H1 (cell line): ENCODE measurements at regions not wholly inside any gene's neighbourhood (a gene's known extent, or its start where the extent isn't known, plus 50 kb on each side); places are given as distances from the start of the nearest gene placed in this dataset.

ENCODE experiments used
- CTCF ChIA-PET: fragments of 300-600 bp; sonication (Branson Sonifier 250); formaldehyde crosslinking; loops from one replicate; lab custom pipeline; 2021; ENCODE audit not compliant: partially characterized antibody; lab: Charles Lee
- POLR2A ChIA-PET: fragments of 300-600 bp; sonication (Branson Sonifier 250); formaldehyde crosslinking; loops from one replicate; lab custom pipeline; 2021; ENCODE audit warnings: inconsistent platforms; ENCODE audit not compliant: partially characterized antibody; lab: Charles Lee
- DNase-seq, 2 experiments: peaks; one replicate each; pipeline versions ENCODE4 v3.0.0 to v3.0.0-alpha.2; 2010 to 2022; ENCODE audit warnings: low spot score in 2 of 2, low read depth in 1 of 2, mixed read lengths in 1 of 2
- FAIRE-seq: peaks from 2 replicates; lab custom pipeline; 2011; peaks lifted over from hg19 to GRCh38; lab: Jason Lieb, UNC
- H2AFZ ChIP-seq: 2 replicates; pipeline ENCODE4 v1.8.1; 2012; ENCODE audit warnings: low read length, inconsistent platforms
- H2AK5ac ChIP-seq: 2 replicates; pipeline ENCODE4 v1.6.1; 2013; ENCODE audit warnings: low read depth, low read length
- H2BK120ac ChIP-seq: replicated peaks from 2 replicates; pipeline ENCODE3; 2013; ENCODE audit warnings: low read depth, low read length, inconsistent platforms
- H2BK12ac ChIP-seq: 2 replicates; pipeline ENCODE4 v1.6.1; 2013; ENCODE audit warnings: low read depth, low read length
- H2BK15ac ChIP-seq: 2 replicates; pipeline ENCODE4 v1.6.1; 2013; ENCODE audit warnings: low read length
- H2BK20ac ChIP-seq: 2 replicates; pipeline ENCODE4 v1.6.1; 2013; ENCODE audit warnings: low read length
- H2BK5ac ChIP-seq: 2 replicates; pipeline ENCODE4 v1.6.1; 2013; ENCODE audit warnings: low read depth, low read length
- H3K14ac ChIP-seq: 2 replicates; pipeline ENCODE4 v1.6.1; 2013; ENCODE audit warnings: inconsistent platforms; ENCODE audit not compliant: insufficient read length
- H3K18ac ChIP-seq: 2 replicates; pipeline ENCODE4 v1.6.1; 2013; ENCODE audit warnings: low read length; ENCODE audit errors: extremely low read depth
- H3K23ac ChIP-seq: 2 replicates; pipeline ENCODE4 v1.6.1; 2013; ENCODE audit warnings: inconsistent platforms; ENCODE audit not compliant: insufficient read length
- H3K23me2 ChIP-seq: 2 replicates; pipeline ENCODE4 v1.6.1; 2013; ENCODE audit warnings: low read depth, low read length
- H3K27ac ChIP-seq: 2 replicates; pipeline ENCODE4 v1.6.1; 2011; ENCODE audit warnings: low read depth, low read length, inconsistent platforms
- H3K27me3 ChIP-seq, 4 experiments: replicated peaks in 1 of 4; 1 replicate in 1 of 4; 2 replicates in 3 of 4; pipeline versions ENCODE4 v1.6.1 to v1.8.1; 2011 to 2013; ENCODE audit warnings: low read length in 3 of 4, mild to moderate bottlenecking in 3 of 4, inconsistent platforms in 2 of 4, mixed read lengths in 2 of 4, moderate library complexity in 1 of 4; ENCODE audit not compliant: control insufficient read depth in 3 of 4, insufficient read depth in 3 of 4; ENCODE audit errors: extremely low read depth in 1 of 4
- H3K36me3 ChIP-seq, 4 experiments: 2 replicates each; pipeline versions ENCODE4 v1.6.1 to v1.8.1; 2011 to 2013; ENCODE audit warnings: mild to moderate bottlenecking in 4 of 4, low read length in 3 of 4, moderate library complexity in 2 of 4, control low read depth in 1 of 4, inconsistent platforms in 1 of 4; ENCODE audit not compliant: insufficient read depth in 4 of 4, control insufficient read depth in 2 of 4
- H3K4ac ChIP-seq: replicated peaks from 2 replicates; pipeline ENCODE3; 2013; ENCODE audit warnings: low read length, low read depth, mixed read lengths, inconsistent platforms; ENCODE audit not compliant: insufficient read length
- H3K4me1 ChIP-seq, 4 experiments: replicated peaks in 1 of 4; 1 replicate in 1 of 4; 2 replicates in 3 of 4; pipeline versions ENCODE4 v1.6.1 to v1.8.1; 2011 to 2013; ENCODE audit warnings: low read length in 3 of 4, inconsistent platforms in 2 of 4, mixed read lengths in 1 of 4; ENCODE audit not compliant: insufficient read depth in 4 of 4, control insufficient read depth in 3 of 4
- H3K4me2 ChIP-seq, 2 experiments: 2 replicates each; pipeline versions ENCODE4 v1.6.1 to v1.8.1; 2011 to 2013; ENCODE audit warnings: low read depth in 2 of 2, low read length in 2 of 2, control low read depth in 1 of 2, inconsistent platforms in 1 of 2, mild to moderate bottlenecking in 1 of 2; ENCODE audit not compliant: insufficient read depth in 1 of 2
- H3K4me3 ChIP-seq, 4 experiments: fragments of 200-600, 300-600 bp in 1 of 4; sonication (generic), shearing (Covaris generic), sonication (Bioruptor Twin) in 1 of 4; 2 replicates each; pipeline versions ENCODE4 v1.5.1 to v1.8.1; 2011 to 2016; ENCODE audit warnings: low read length in 4 of 4, low read depth in 3 of 4, control low read depth in 2 of 4, inconsistent platforms in 2 of 4, mild to moderate bottlenecking in 2 of 4, mixed read lengths in 1 of 4, moderate library complexity in 1 of 4; ENCODE audit not compliant: insufficient read depth in 2 of 4; ENCODE audit errors: extremely low read depth in 1 of 4
- H3K56ac ChIP-seq: replicated peaks from 2 replicates; pipeline ENCODE3; 2013; ENCODE audit warnings: low read depth, mild to moderate bottlenecking, mixed read lengths, low read length, inconsistent platforms; ENCODE audit not compliant: insufficient read length
- H3K79me1 ChIP-seq: 2 replicates; pipeline ENCODE4 v1.6.1; 2013; ENCODE audit warnings: low read depth, low read length, control low read depth
- H3K79me2 ChIP-seq, 2 experiments: 2 replicates each; pipeline versions ENCODE4 v1.6.1 to v1.8.1; 2012 to 2013; ENCODE audit warnings: low read length in 2 of 2, mild to moderate bottlenecking in 2 of 2, inconsistent platforms in 1 of 2; ENCODE audit not compliant: insufficient read depth in 2 of 2, control insufficient read depth in 1 of 2
- H3K9ac ChIP-seq, 4 experiments: replicated peaks in 1 of 4; 1 replicate in 1 of 4; 2 replicates in 3 of 4; pipeline versions ENCODE4 v1.6.1 to v1.8.1; 2011 to 2013; ENCODE audit warnings: low read depth in 3 of 4, low read length in 3 of 4, control low read depth in 2 of 4, mild to moderate bottlenecking in 2 of 4, moderate library complexity in 2 of 4, inconsistent platforms in 1 of 4; ENCODE audit errors: extremely low read depth in 1 of 4
- H3K9me3 ChIP-seq, 2 experiments: 2 replicates each; pipeline versions ENCODE4 v1.6.1 to v1.8.1; 2012 to 2013; ENCODE audit warnings: mild to moderate bottlenecking in 2 of 2, moderate library complexity in 2 of 2, control low read depth in 1 of 2, inconsistent platforms in 1 of 2, low read depth in 1 of 2, low read length in 1 of 2, mixed read lengths in 1 of 2; ENCODE audit not compliant: insufficient read depth in 2 of 2
- H4K20me1 ChIP-seq, 2 experiments: replicated peaks in 1 of 2; 2 replicates each; pipeline versions ENCODE3 to v1.8.1; 2011 to 2013; ENCODE audit warnings: inconsistent platforms in 2 of 2, low read length in 2 of 2, mild to moderate bottlenecking in 1 of 2; ENCODE audit not compliant: insufficient read depth in 2 of 2, control insufficient read depth in 1 of 2
- H4K5ac ChIP-seq: 2 replicates; pipeline ENCODE4 v1.6.1; 2013; ENCODE audit warnings: low read length, low read depth, mixed read lengths, inconsistent platforms; ENCODE audit not compliant: insufficient read length
- H4K8ac ChIP-seq: 2 replicates; pipeline ENCODE4 v1.8.0; 2013; ENCODE audit warnings: mild to moderate bottlenecking, moderate library complexity, low read length, inconsistent platforms; ENCODE audit not compliant: insufficient read depth; ENCODE audit errors: extremely low read depth
- H4K91ac ChIP-seq: replicated peaks from 2 replicates; pipeline ENCODE3; 2013; ENCODE audit warnings: low read length, mixed read lengths, inconsistent platforms; ENCODE audit not compliant: insufficient read length
- ATF3 ChIP-seq: IDR thresholded peaks from 2 replicates; pipeline ENCODE4 v1.6.1; 2011; ENCODE audit warnings: low read depth, mild to moderate bottlenecking, low read length; ENCODE audit not compliant: insufficient read depth
- CEBPB ChIP-seq: IDR thresholded peaks from 2 replicates; pipeline ENCODE4 v1.6.1; 2012; ENCODE audit warnings: low read depth, low read length
- ZNF274 ChIP-seq: IDR thresholded peaks from 2 replicates; pipeline ENCODE4 v1.7.0; 2012; ENCODE audit warnings: low read length, borderline replicate concordance; ENCODE audit errors: extremely low read depth
- WGBS, 2 experiments: shearing (Covaris generic) in 1 of 2; methylation state at CpG; one replicate each; pipeline versions ENCODE4 v1.1.6 to v1.1.7; 2013 to 2015; ENCODE audit warnings: low lambda C conversion rate in 2 of 2, mixed read lengths in 2 of 2, inconsistent platforms in 1 of 2, low coverage in 1 of 2, missing lambda C conversion rate in 1 of 2; ENCODE audit not compliant: insufficient replicate concordance in 2 of 2, insufficient coverage in 1 of 2, insufficient read length in 1 of 2; ENCODE audit errors: extremely low coverage in 1 of 2, missing lambda C conversion rate in 1 of 2; 5-methylcytosine and 5-hydroxymethylcytosine counted together

- no peak overlapping the region for H2BK5ac ChIP-seq
- ChIA-PET POLR2A (no interaction called here), CTCF (interaction anchor here (0.7 to 3.9 kb wide), 5 partner anchors 11 to 86 kb away, joined by 3 to 26 read pairs (median 8); no protein-coding TSS in a partner anchor)
- H3K9ac ChIP-seq: no peak overlapping the region
- H3K23ac ChIP-seq: no peak overlapping the region
- FAIRE-seq (no peak), DNase-seq (no peak)
- H2BK20ac ChIP-seq: no peak overlapping the region
- H3K4me3 ChIP-seq: no peak overlapping the region
- no peak overlapping the region for H3K27ac ChIP-seq
- H3K56ac ChIP-seq: no peak overlapping the region
- H3K23me2 ChIP-seq: no peaks in the 10 kb centered on the region
- H3K79me2 ChIP-seq: no peaks in the 10 kb centered on the region
- H3K36me3 ChIP-seq: no peaks in the 10 kb centered on the region
- H4K20me1 ChIP-seq: no peaks in the 10 kb centered on the region
- no peak overlapping the region for H3K4me2 ChIP-seq
- H4K8ac ChIP-seq: no peak overlapping the region
- TF ChIP-seq CEBPB (peak; percentile 70; the same call in 1 of the 2 replicates), ATF3 (no peak), ZNF274 (no peak)
- no peak overlapping the region for H2BK120ac ChIP-seq
- H3K79me1 ChIP-seq: no peaks in the 10 kb centered on the region
- no peak overlapping the region for H3K4ac ChIP-seq
- H3K27me3 ChIP-seq: no peaks in the 10 kb centered on the region
- H2BK15ac ChIP-seq: no peak overlapping the region
- no peak overlapping the region for H4K5ac ChIP-seq
- H2AK5ac ChIP-seq: no peak overlapping the region
- 0 out of 4 replicates have a peak, but pooled peaks cover 0 to 2% of the 10 kb centered on the region in 2 experiments for H3K9me3 ChIP-seq
- H2AFZ ChIP-seq: peak overlapping the region; percentile 45; the same call in 1 of the 2 replicates
- no peak overlapping the region for H2BK12ac ChIP-seq
- no peak overlapping the region for H4K91ac ChIP-seq
- H3K14ac ChIP-seq: no peak overlapping the region
- H3K18ac ChIP-seq: no peak overlapping the region
- WGBS, 2 experiments: 75% methylated on average over 1 of the region's 1 CpG; no CpG with 5 or more reads in 1 of the 2 experiments
- peaks cover 0 to 8% (median 3%) of the 10 kb centered on the region in 4 experiments; a peak in 6 of 7 replicates for H3K4me1 ChIP-seq
Observed at GRCh38 chr4:99722006-99722405, 64.4 kb upstream of the C4orf54 start.
